Sciatic nerve (tissue), 2 donors: ENCODE measurements at regions not wholly inside any gene's neighbourhood (a gene's known extent, or its start where the extent isn't known, plus 50 kb on each side); places are given as distances from the start of the nearest gene placed in this dataset.

ENCODE experiments used
- ATAC-seq: fragments of 200-7000 bp; cut with Tn5 transposase; one replicate; pipeline ENCODE4 v1.9.1; 2020; ENCODE audit warnings: mild to moderate bottlenecking, moderate library complexity
- DNase-seq: peaks from one replicate; pipeline ENCODE4 v3.0.0-alpha.2; 2020; ENCODE audit warnings: low spot score
- intact Hi-C: fragments of 100-400 bp; cut with DNase I; formaldehyde crosslinking; loops from one replicate; pipeline ENCODE4 v1.14.2; 2022
- donor health status: DM: no; HTN: no; CAD: no.
- donor health status: DM: no; HTN: no; CAD: no.

DNA sequence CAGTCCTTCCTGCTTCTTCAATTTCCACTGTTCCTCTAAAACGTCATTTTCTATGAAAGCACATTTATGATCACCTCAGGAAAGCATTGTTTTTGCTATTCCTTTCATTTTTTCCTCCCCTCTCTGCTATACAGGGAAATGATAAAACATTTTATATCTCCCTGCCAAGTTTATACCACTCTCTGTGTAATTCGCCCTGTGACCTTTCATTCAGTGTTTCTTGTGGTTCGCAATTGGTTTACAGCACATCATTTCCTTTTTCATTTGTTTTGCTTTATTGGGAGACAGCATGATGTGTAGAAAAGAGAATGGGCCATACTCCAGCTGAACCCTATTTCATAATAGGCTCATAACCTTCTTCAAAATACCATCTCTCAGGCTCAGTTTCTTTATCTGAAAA is 99.9 kb upstream of the RAPGEF2 start:
- DNase-seq, result no peak
- intact Hi-C loops, result loop anchor here (10.0 kb wide), 1 partner anchor 1062 kb away; no protein-coding TSS in a partner anchor
- no peak for ATAC-seq

DNA sequence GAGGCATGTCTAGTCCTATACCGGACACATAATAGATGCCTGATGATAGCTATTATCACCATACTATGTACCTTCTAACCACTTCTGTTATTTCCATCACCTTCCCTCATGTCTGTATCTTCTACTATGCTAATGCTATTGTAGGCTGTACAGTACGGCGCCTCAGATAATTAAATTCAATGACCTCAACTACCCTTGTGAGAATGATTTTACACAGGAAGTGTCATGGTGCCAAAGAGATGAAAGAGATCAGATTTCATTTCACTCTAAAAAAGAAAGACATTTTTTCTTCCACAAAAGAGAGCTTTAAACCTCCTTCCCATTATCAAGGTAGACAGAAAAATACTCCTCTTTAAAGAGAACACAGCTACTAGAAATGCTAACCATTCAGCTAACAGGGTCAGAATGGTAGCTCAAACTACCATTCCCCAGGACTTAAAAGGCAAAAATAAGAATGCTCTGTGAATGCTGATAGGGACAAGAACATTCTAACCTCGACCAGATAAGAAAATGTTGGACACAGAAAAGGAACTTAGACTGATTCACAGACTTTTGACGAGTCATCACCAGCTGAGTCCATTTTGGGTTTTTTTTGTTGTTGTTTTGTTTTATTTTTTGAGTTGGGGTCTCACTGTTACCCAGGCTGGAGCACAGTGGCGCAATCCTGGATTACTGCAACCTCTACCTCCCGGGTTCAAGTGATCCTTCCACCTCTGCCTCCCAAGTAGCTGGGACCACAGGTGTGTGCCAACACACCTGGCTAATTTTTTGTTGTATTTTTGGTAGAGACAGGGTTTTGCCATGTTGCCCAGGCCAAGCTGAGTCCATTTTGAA is 99.2 kb upstream of the RAPGEF2 start:
- DNase-seq (no peak), ATAC-seq (no peak)
- intact Hi-C loops, result loop anchor here (10.0 kb wide), 1 partner anchor 1061 kb away; no protein-coding TSS in a partner anchor

GRCh38 chr4:159006202-159006601 is 96.7 kb upstream of the RAPGEF2 start:
- ATAC-seq, result no peak
- intact Hi-C loops, result loop anchor here (10.0 kb wide), 1 partner anchor 1059 kb away; no protein-coding TSS in a partner anchor

GRCh38 chr4:159008671-159009070 is 94.2 kb upstream of the RAPGEF2 start:
- intact Hi-C loops, result loop anchor here (10.0 kb wide), 1 partner anchor 1056 kb away; no protein-coding TSS in a partner anchor
- no peak for ATAC-seq

More at GRCh38 chr4:159006202-159006601, 96.7 kb upstream of the RAPGEF2 start:
- no peak for DNase-seq

GRCh38 chr4:159009521-159009920 is 93.4 kb upstream of the RAPGEF2 start:
- DNase-seq (no peak), ATAC-seq (no peak)
- intact Hi-C loops, result loop anchor here (10.0 kb wide), 1 partner anchor 1055 kb away; no protein-coding TSS in a partner anchor

More at GRCh38 chr4:159008671-159009070, 94.2 kb upstream of the RAPGEF2 start:
- DNase-seq, result no peak

- intact Hi-C loops, result no loop called here
- DNase-seq (no peak), ATAC-seq (peak; percentile 38)
Measured at GRCh38 chr4:159010100-159010499, 92.8 kb upstream of the RAPGEF2 start.

DNA sequence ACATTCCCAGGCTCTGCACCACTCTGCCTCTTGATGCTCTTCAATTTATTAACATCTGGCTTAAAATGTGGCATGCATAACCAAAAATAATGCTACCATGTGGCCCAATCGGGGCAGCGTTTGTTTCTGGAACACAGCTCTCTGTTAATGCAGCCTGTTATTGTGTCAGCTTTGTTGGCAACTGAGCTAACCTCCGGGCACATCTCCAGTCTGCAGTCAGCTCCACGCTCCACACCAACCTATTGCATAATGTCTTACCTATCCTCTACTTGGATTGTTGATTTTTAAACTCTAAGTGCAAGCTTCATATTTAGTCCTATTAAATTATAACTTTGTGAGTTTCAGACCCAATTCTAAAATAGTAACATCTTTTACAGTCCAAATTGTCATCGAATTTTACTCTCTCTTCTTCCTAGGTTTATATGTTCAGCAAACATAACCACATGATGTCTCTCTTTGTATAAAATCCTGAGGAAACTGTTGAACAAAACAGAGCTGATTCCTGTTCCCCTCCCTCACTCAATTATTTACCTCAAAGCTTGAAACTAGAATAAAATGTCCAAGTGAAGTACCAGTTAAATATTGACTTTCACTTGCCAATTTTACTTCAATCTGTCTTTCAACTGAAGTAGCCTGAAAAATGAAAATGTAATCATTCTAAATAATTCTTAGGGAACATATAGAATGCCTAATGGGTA is 92.2 kb upstream of the RAPGEF2 start:
- peak; percentile 96 for ATAC-seq
- DNase-seq, result peak; percentile 69
- intact Hi-C loops, result no loop called here

DNA sequence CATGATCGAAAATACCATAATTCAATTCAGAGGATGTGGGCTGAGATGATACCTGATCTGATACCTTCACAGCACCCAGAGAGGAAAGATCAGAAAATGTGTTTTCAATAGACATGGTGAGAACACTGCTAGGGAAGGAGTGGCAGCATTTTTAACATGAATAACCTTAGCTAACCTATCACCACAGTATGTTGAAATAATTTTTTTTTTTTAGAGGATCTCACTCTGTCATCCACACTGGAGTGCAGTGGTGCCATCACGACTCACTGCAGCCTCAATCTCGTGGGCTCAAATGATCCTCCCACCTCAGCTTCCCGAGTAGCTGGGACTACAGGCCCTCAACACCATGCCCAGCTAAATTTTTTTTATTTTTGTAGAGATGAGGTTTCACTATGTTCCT is 90.5 kb upstream of the RAPGEF2 start:
- DNase-seq (no peak), ATAC-seq (no peak)
- intact Hi-C loops, result no loop called here

DNA sequence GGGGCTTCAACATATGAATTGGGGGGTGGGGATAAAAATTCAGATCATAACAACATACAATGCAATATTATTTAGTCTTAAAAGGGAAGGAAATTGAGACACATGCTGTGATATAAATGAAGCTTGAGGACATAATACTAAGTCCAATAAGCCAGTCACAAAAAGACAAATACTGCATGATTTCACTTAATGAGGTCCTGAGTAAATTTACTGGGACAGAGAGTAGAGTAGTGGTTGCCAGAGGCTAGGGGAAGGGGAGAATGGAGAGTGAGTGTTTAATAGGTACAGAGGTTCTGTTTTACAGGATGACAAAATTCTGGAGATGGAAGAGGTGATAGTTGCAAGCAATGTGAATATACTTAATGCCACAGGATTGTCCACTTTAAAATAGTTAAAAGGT is 89.2 kb upstream of the RAPGEF2 start:
- no peak for DNase-seq
- no peak for ATAC-seq
- intact Hi-C loops, result no loop called here

- no peak for DNase-seq
- no peak for ATAC-seq
- intact Hi-C loops, result no loop called here
Measured at GRCh38 chr4:159014859-159015258, 88.0 kb upstream of the RAPGEF2 start.

DNA sequence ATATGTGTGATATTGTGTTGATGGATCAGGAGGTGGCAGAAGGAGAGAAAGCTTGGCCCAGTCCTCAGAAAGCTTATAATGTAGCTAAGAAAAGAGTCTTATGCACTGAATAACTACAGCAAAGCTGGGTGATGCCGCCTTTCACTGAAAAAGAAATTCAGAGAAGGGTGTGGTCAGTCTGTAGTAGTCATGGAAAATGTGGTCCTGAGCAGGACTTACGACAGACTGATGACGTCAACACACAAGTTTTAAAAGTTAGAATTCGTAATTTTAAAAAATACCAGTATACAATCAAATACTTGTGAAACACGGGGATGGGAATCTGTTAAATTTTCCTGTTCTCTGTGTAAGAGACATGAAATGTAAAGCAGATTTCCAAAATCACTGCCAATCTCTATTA is 87.0 kb upstream of the RAPGEF2 start:
- intact Hi-C loops, result no loop called here
- peak; percentile 33 for ATAC-seq
- no peak for DNase-seq

GRCh38 chr4:159016593-159017024 is 86.3 kb upstream of the RAPGEF2 start:
- ATAC-seq (peak; percentile 80), DNase-seq (no peak)
- intact Hi-C loops, result no loop called here

DNA sequence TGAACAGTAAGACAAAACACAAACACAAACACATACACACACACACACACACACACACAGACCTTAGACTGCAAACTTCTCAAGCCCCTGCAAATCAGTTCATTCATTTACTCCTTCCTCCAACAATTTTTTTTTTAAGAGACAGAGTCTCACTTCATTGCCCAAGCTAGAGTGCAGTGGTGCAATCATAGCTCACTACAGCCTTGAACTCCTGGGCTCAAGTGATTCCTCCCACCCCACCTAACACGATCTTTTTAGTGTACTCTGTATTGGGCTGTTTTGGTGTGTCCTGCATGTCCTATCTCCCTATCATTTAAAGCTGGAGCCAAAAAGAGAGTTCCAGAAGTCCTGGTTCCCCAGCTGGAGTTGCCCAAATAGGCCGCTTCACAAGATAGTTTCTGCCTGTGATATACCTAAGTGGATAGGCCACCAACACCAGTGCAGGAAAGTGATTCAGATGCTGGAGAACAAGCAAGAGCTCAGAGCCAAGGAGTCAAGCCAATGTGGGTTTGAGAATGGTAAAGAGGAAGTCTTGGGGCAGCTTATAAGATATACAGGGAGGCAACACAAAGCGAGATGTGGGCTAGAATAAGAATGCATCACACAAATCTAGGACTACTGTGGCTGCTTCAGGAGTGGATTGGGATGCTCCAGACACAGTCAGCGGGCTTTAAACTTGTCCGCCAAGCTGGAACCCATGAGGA is 85.4 kb upstream of the RAPGEF2 start:
- ATAC-seq (no peak), DNase-seq (no peak)
- intact Hi-C loops, result no loop called here

- ATAC-seq (peak; percentile 30), DNase-seq (no peak)
- intact Hi-C loops, result no loop called here
Measured at GRCh38 chr4:159018062-159018629, 84.7 kb upstream of the RAPGEF2 start.

GRCh38 chr4:159019356-159019755 is 83.5 kb upstream of the RAPGEF2 start:
- DNase-seq (no peak), ATAC-seq (no peak)
- intact Hi-C loops, result no loop called here

DNA sequence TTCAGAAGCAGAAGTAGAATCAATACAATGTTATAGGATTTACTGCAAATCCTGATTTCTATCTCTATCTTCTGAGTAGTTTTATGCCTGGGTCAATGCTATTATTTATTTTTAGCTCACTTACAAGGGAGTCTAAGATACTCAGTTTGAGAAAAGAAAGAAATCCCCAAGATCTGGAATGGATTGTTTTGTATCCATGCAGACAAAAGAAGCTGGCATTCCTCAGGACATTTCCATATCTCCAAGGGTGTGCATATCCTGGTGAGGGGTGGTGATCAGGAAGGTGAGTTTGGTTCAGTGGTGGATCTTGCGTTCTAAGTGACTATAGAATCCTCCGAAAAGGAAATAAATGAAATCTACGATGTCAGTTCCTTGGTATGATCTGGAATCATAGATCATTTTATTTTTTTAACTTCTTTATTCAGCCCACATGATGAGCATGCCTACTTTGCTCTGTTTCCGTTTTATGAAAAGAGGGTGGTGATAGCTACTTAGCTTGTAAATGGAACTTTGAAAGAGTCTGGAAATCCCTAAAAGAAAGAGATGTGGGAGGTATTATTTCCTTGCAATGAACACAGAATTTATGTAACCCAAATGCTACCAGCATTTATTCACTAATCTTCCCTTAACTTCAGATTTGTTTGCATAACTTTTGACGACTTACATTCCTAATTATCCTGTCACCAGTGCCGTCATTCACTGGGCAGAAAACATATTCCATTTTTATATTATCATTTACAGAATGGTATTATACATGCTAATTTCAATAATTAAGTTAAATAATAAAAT is 81.1 kb upstream of the RAPGEF2 start:
- no peak for ATAC-seq
- intact Hi-C loops, result no loop called here

DNA sequence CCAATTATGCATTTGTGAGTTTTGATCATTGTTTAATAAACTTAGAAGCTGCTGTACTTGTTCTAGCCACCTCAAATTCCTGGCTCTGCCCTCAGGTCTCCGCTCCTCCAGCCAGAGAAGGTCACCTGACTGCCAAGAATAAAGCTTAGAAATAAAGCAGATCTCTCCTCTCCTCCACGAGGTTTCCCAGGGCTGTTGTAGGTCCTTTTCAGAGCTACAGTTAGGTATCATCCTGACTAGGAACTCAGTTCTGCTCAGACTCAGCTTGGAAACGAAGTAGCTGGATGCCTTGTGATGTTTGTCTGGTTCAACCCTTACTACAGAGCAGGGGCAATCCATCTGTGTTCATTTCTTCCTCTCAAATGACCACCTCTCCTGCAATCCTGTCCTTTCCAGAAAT is 79.1 kb upstream of the RAPGEF2 start:
- no peak for ATAC-seq
- intact Hi-C loops, result no loop called here
- no peak for DNase-seq

More for the DNA sequence above, 81.1 kb upstream of the RAPGEF2 start:
- no peak for DNase-seq

- intact Hi-C loops, result no loop called here
- DNase-seq (no peak), ATAC-seq (no peak)
Measured at GRCh38 chr4:159024266-159024665, 78.6 kb upstream of the RAPGEF2 start.
